SK-N-SH (cell line): ENCODE measurements at regions not wholly inside any gene's neighbourhood (a gene's known extent, or its start where the extent isn't known, plus 50 kb on each side); places are given as distances from the start of the nearest gene placed in this dataset.

Source experiments
- CTCF ChIA-PET: fragments of 300-600, 350-600 bp; formaldehyde crosslinking; extraction: SDS; loops from one replicate; lab custom pipeline; 2021; lab: Yijun Ruan, JAX
- POLR2A ChIA-PET: fragments of 350-600 bp; sonication (Branson Sonifier 250); formaldehyde crosslinking; extraction: SDS; loops from one replicate; lab custom pipeline; 2020; ENCODE audit warnings: antibody characterized with exemption, inconsistent platforms; lab: Yijun Ruan, JAX
- DNase-seq: peaks from one replicate; pipeline ENCODE4 v3.0.0; 2012
- H2AFZ ChIP-seq: fragments of 200-600 bp; sonication (generic); 2 replicates; pipeline ENCODE4 v1.8.1; 2016; ENCODE audit warnings: antibody characterized with exemption, mild to moderate bottlenecking, low read depth
- H3F3A ChIP-seq: fragments of 200-600 bp; sonication (generic); replicated peaks from 2 replicates; pipeline ENCODE3; 2016; ENCODE audit warnings: antibody characterized with exemption, mild to moderate bottlenecking; ENCODE audit not compliant: insufficient read depth
- H3K27ac ChIP-seq, 2 experiments: fragments of 200-500 bp in 1 of 2; fragments of 200-600 bp in 1 of 2; sonication (Bioruptor generic) in 1 of 2; sonication (generic), shearing (Covaris generic) in 1 of 2; 2 replicates each; pipeline versions ENCODE4 v1.5.1 to v1.6.1; 2014 to 2016; ENCODE audit warnings: low read depth in 2 of 2, inconsistent platforms in 1 of 2, low read length in 1 of 2, mild to moderate bottlenecking in 1 of 2, mixed read lengths in 1 of 2
- H3K27me3 ChIP-seq: fragments of 200-600 bp; sonication (generic), shearing (Covaris generic); 2 replicates; pipeline ENCODE4 v1.6.1; 2016; ENCODE audit warnings: mixed run types; ENCODE audit not compliant: insufficient read depth
- H3K36me3 ChIP-seq, 2 experiments: fragments of 200-500 bp in 1 of 2; fragments of 200-600 bp in 1 of 2; sonication (Bioruptor generic) in 1 of 2; sonication (generic) in 1 of 2; replicated peaks in 1 of 2; 2 replicates each; pipeline versions ENCODE3 to v1.5.1; 2014 to 2016; ENCODE audit warnings: low read length in 1 of 2, mild to moderate bottlenecking in 1 of 2; ENCODE audit not compliant: insufficient read depth in 2 of 2, control insufficient read depth in 1 of 2
- H3K4me1 ChIP-seq, 2 experiments: fragments of 200-500 bp in 1 of 2; fragments of 200-600 bp in 1 of 2; sonication (Bioruptor generic) in 1 of 2; sonication (generic), shearing (Covaris generic) in 1 of 2; 2 replicates each; pipeline versions ENCODE4 v1.5.1 to v1.6.1; 2014 to 2016; ENCODE audit warnings: low read depth in 1 of 2, low read length in 1 of 2, mixed run types in 1 of 2; ENCODE audit not compliant: insufficient read depth in 2 of 2, control insufficient read depth in 1 of 2
- H3K4me2 ChIP-seq: fragments of 200-600 bp; sonication (generic), shearing (Covaris generic); 2 replicates; pipeline ENCODE4 v1.6.1; 2017; ENCODE audit warnings: mixed run types
- H3K4me3 ChIP-seq, 2 experiments: fragments of 200-500 bp in 1 of 2; fragments of 200-600 bp in 1 of 2; sonication (Bioruptor generic) in 1 of 2; sonication (generic), shearing (Covaris generic) in 1 of 2; 2 replicates each; pipeline versions ENCODE4 v1.5.1 to v1.8.1; 2014 to 2016; ENCODE audit warnings: low read depth in 2 of 2, inconsistent platforms in 1 of 2, low read length in 1 of 2, mild to moderate bottlenecking in 1 of 2, mixed read lengths in 1 of 2, moderate library complexity in 1 of 2
- H3K79me2 ChIP-seq: fragments of 200-600 bp; sonication (generic); 2 replicates; pipeline ENCODE4 v1.8.1; 2017; ENCODE audit warnings: mild to moderate bottlenecking; ENCODE audit not compliant: insufficient read depth
- H3K9ac ChIP-seq: fragments of 200-600 bp; sonication (generic); 2 replicates; pipeline ENCODE4 v1.6.1; 2017; ENCODE audit warnings: mixed run types
- H3K9me2 ChIP-seq: fragments of 200-600 bp; sonication (generic); 2 replicates; pipeline ENCODE4 v1.6.1; 2017; ENCODE audit warnings: mixed run types
- H3K9me3 ChIP-seq: fragments of 200-600 bp; sonication (generic); 2 replicates; pipeline ENCODE4 v1.6.1; 2017; ENCODE audit warnings: mixed run types, mild to moderate bottlenecking, moderate library complexity
- H4K20me1 ChIP-seq: fragments of 200-600 bp; sonication (generic); 2 replicates; pipeline ENCODE4 v1.6.1; 2017; ENCODE audit warnings: mild to moderate bottlenecking, mixed run types; ENCODE audit not compliant: insufficient read depth
- CHD2 ChIP-seq: fragments of 150-350 bp; IDR thresholded peaks from 2 replicates; pipeline ENCODE4 v1.6.1; 2018; ENCODE audit warnings: low read length; ENCODE audit not compliant: partially characterized antibody
- EP300 ChIP-seq, 2 experiments: IDR thresholded peaks; 2 replicates each; pipeline versions ENCODE4 v1.4.0 to v1.6.1; 2012; ENCODE audit warnings: borderline replicate concordance in 1 of 2, low read depth in 1 of 2, low read length in 1 of 2
- EZH2phosphoT487 ChIP-seq: fragments of 200-600 bp; sonication (generic); IDR thresholded peaks from 2 replicates; pipeline ENCODE4 v1.6.1; 2017; ENCODE audit warnings: low read depth, mixed run types, mild to moderate bottlenecking, antibody characterized with exemption, moderate library complexity, borderline replicate concordance
- FOXM1 ChIP-seq: IDR thresholded peaks from 2 replicates; pipeline ENCODE4 v1.4.0; 2012; ENCODE audit warnings: low read depth, mild to moderate bottlenecking
- GATA2 ChIP-seq: sonication (generic); formaldehyde crosslinking; IDR thresholded peaks from 2 replicates; pipeline ENCODE4 v1.5.0; 2020; ENCODE audit warnings: mild to moderate bottlenecking, missing genetic modification reagents
- MAX ChIP-seq: IDR thresholded peaks from 2 replicates; pipeline ENCODE4 v1.4.0; 2012; ENCODE audit warnings: low read depth
- NFIC ChIP-seq: IDR thresholded peaks from 2 replicates; pipeline ENCODE4 v1.4.0; 2012; ENCODE audit warnings: borderline replicate concordance
- NRF1 ChIP-seq: IDR thresholded peaks from 2 replicates; pipeline ENCODE4 v1.6.1; 2012; ENCODE audit warnings: low read depth, mild to moderate bottlenecking, low read length
- PBX3 ChIP-seq: IDR thresholded peaks from 2 replicates; pipeline ENCODE4; 2012
- REST ChIP-seq: IDR thresholded peaks from 2 replicates; pipeline ENCODE4 v1.6.1; 2012; ENCODE audit warnings: mild to moderate bottlenecking, low read depth, low read length, moderate library complexity
- RFX5 ChIP-seq: IDR thresholded peaks from 2 replicates; pipeline ENCODE4 v1.6.1; 2012; ENCODE audit warnings: mild to moderate bottlenecking, improper control_type of control experiment, low read length
- SIN3A ChIP-seq: IDR thresholded peaks from 2 replicates; pipeline ENCODE4 v1.6.1; 2012; ENCODE audit warnings: low read depth, mild to moderate bottlenecking, low read length, moderate library complexity, borderline replicate concordance
- SMC3 ChIP-seq: IDR thresholded peaks from 2 replicates; pipeline ENCODE4 v1.6.1; 2012; ENCODE audit warnings: low read depth, low read length, improper control_type of control experiment
- TAF1 ChIP-seq: IDR thresholded peaks from 2 replicates; pipeline ENCODE4 v1.6.1; 2012; ENCODE audit warnings: low read depth, mild to moderate bottlenecking, low read length, moderate library complexity, borderline replicate concordance
- TCF12 ChIP-seq: IDR thresholded peaks from 2 replicates; pipeline ENCODE4 v1.4.0; 2012
- TEAD4 ChIP-seq: IDR thresholded peaks from 2 replicates; pipeline ENCODE4 v1.4.0; 2012; ENCODE audit warnings: mild to moderate bottlenecking, borderline replicate concordance; ENCODE audit not compliant: insufficient read depth
- USF2 ChIP-seq: fragments of 150-350 bp; IDR thresholded peaks from 2 replicates; pipeline ENCODE4 v1.6.1; 2017; ENCODE audit warnings: antibody characterized with exemption, low read length, low read depth, borderline replicate concordance
- YY1 ChIP-seq: IDR thresholded peaks from 2 replicates; pipeline ENCODE4 v1.4.0; 2012; ENCODE audit warnings: low read depth, mild to moderate bottlenecking
- ZBTB33 ChIP-seq: IDR thresholded peaks from 2 replicates; pipeline ENCODE4 v1.4.0; 2012; ENCODE audit warnings: low read depth, borderline replicate concordance
- WGBS: methylation state at CpG from one replicate; pipeline ENCODE4 v1.1.6; 2017; ENCODE audit warnings: low lambda C conversion rate; 5-methylcytosine and 5-hydroxymethylcytosine counted together

GRCh38 chr11:131172011-131172410 is 198.4 kb upstream of the NTM start (continued):
- TF ChIP-seq SIN3A, result no peak
- no peak for TF ChIP-seq YY1
- no peak for TF ChIP-seq EP300 (IDR thresholded peaks at IDR 0.05; ENCODE audit: borderline replicate concordance in 1 of 2, low read depth in 1 of 2, low read length in 1 of 2)
- TF ChIP-seq REST, result no peak
- TF ChIP-seq TAF1, result no peak
- TF ChIP-seq TEAD4, result no peak
- TF ChIP-seq EZH2phosphoT487, result no peak
- no peak for TF ChIP-seq FOXM1
- TF ChIP-seq USF2, result no peak

- CTCF ChIA-PET, result interaction anchor here (2.1 kb wide), 1 partner anchor 11 kb away, joined by 5 read pairs; no protein-coding TSS in a partner anchor
- H3K27me3 ChIP-seq, result no peaks in the 10 kb centered on the region
- WGBS, result 40% methylated on average over 11 of the region's 11 CpGs
- TF ChIP-seq YY1 (no peak), TAF1 (no peak), TCF12 (no peak), ZBTB33 (no peak), SMC3 (no peak), PBX3 (no peak), MAX (no peak), CHD2 (no peak), GATA2 (CRISPR knock-in tag) (no peak), TEAD4 (no peak), SIN3A (no peak), NRF1 (no peak), FOXM1 (no peak), REST (no peak), RFX5 (no peak), NFIC (no peak)
Observed at GRCh38 chr11:131178020-131178419, 192.4 kb upstream of the NTM start.

More at GRCh38 chr11:131178020-131178419, 192.4 kb upstream of the NTM start:
- no peaks in the 10 kb centered on the region for H3K36me3 ChIP-seq
- H3K9me2 ChIP-seq, result no peaks in the 10 kb centered on the region
- no peaks in the 10 kb centered on the region for H3K79me2 ChIP-seq
- no peak overlapping the region for H2AFZ ChIP-seq
- H3K9me3 ChIP-seq, result no peaks in the 10 kb centered on the region; the same call in 1 of the 2 replicates
- no peak overlapping the region for H3K4me2 ChIP-seq
- H3K4me1 ChIP-seq, result no peaks in the 10 kb centered on the region
- no peak overlapping the region for H3K9ac ChIP-seq
- no peak overlapping the region for H3K4me3 ChIP-seq
- H3K27ac ChIP-seq, result no peak overlapping the region
- no peaks in the 10 kb centered on the region for H3F3A ChIP-seq
- no peaks in the 10 kb centered on the region for H4K20me1 ChIP-seq
- no peak for DNase-seq
- POLR2A ChIA-PET, result no interaction called here
